Thoracic aorta (tissue), 2 donors: ENCODE measurements at regions not wholly inside any gene's neighbourhood (a gene's known extent, or its start where the extent isn't known, plus 50 kb on each side); places are given as distances from the start of the nearest gene placed in this dataset.

Experiments
- ATAC-seq: fragments of 150-250 bp; one replicate; pipeline ENCODE4 v1.8.0; 2017; ENCODE audit warnings: low read depth; ENCODE audit not compliant: insufficient number of reproducible peaks, low FRiP score
- DNase-seq: peaks from one replicate; pipeline ENCODE4 v3.0.0-alpha.2; 2020; ENCODE audit warnings: low spot score
- H3K27ac ChIP-seq, 2 donors: fragments of 200-600 bp; sonication (generic); 1 replicate in 1 of 2; 2 replicates in 1 of 2; pipeline ENCODE4 v1.5.1; 2016; ENCODE audit warnings: mild to moderate bottlenecking in 2 of 2, moderate library complexity in 2 of 2
- H3K27me3 ChIP-seq: fragments of 200-600 bp; sonication (generic); replicated peaks from 2 replicates; pipeline ENCODE4 v1.6.0; 2016; ENCODE audit warnings: mild to moderate bottlenecking; ENCODE audit not compliant: insufficient read depth
- H3K36me3 ChIP-seq: fragments of 200-600 bp; sonication (generic); one replicate; pipeline ENCODE4 v1.5.1; 2016
- H3K4me1 ChIP-seq, 2 donors: fragments of 200-600 bp; sonication (generic); 1 replicate in 1 of 2; 2 replicates in 1 of 2; pipeline versions ENCODE4 v1.5.1 to v1.6.0; 2016; ENCODE audit warnings: low read depth in 2 of 2, mild to moderate bottlenecking in 1 of 2; ENCODE audit not compliant: control insufficient read depth in 1 of 2
- H3K4me3 ChIP-seq: fragments of 200-600 bp; sonication (generic); 2 replicates; pipeline ENCODE4 v1.5.1; 2016; ENCODE audit warnings: mild to moderate bottlenecking
- H3K9me3 ChIP-seq: fragments of 200-600 bp; sonication (generic); 2 replicates; pipeline ENCODE4 v1.5.1; 2016
- TF ChIP-seq, protein P1 (sequence below): fragments of 200-600 bp; sonication (generic); IDR thresholded peaks from one replicate; pipeline ENCODE4 v1.5.1; 2019; ENCODE audit warnings: antibody characterized with exemption

DNA sequence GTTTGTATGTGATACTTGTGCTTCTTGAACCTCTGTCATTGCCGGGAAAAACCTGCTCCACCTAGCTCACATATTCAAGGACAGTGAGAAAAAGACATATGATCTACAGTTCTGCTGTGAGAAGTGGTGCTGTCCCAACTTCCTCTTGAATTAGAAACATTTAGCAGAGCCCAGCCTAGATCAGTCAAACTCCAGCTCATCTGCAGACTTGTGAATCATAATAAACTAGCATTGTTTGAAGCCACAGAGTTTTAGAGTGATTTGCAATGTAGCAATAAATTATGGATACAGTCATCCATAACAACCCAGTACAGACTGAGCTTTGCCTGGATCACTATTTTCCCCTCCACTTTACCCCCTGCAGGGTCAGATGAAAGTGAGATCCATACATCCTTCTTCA lies 497.8 kb downstream of the PLA2G4A start:
- H3K9me3 ChIP-seq = no peaks in the 10 kb centered on the region
- no peak for ATAC-seq
- H3K27me3 ChIP-seq = no peaks in the 10 kb centered on the region
- TF ChIP-seq, protein P1, sequence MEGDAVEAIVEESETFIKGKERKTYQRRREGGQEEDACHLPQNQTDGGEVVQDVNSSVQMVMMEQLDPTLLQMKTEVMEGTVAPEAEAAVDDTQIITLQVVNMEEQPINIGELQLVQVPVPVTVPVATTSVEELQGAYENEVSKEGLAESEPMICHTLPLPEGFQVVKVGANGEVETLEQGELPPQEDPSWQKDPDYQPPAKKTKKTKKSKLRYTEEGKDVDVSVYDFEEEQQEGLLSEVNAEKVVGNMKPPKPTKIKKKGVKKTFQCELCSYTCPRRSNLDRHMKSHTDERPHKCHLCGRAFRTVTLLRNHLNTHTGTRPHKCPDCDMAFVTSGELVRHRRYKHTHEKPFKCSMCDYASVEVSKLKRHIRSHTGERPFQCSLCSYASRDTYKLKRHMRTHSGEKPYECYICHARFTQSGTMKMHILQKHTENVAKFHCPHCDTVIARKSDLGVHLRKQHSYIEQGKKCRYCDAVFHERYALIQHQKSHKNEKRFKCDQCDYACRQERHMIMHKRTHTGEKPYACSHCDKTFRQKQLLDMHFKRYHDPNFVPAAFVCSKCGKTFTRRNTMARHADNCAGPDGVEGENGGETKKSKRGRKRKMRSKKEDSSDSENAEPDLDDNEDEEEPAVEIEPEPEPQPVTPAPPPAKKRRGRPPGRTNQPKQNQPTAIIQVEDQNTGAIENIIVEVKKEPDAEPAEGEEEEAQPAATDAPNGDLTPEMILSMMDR = no peak
- H3K4me1 ChIP-seq = no peaks in the 10 kb centered on the region
- DNase-seq = no peak
- H3K27ac ChIP-seq = no peak overlapping the region
- no peaks in the 10 kb centered on the region for H3K36me3 ChIP-seq
- H3K4me3 ChIP-seq = no peak overlapping the region

DNA sequence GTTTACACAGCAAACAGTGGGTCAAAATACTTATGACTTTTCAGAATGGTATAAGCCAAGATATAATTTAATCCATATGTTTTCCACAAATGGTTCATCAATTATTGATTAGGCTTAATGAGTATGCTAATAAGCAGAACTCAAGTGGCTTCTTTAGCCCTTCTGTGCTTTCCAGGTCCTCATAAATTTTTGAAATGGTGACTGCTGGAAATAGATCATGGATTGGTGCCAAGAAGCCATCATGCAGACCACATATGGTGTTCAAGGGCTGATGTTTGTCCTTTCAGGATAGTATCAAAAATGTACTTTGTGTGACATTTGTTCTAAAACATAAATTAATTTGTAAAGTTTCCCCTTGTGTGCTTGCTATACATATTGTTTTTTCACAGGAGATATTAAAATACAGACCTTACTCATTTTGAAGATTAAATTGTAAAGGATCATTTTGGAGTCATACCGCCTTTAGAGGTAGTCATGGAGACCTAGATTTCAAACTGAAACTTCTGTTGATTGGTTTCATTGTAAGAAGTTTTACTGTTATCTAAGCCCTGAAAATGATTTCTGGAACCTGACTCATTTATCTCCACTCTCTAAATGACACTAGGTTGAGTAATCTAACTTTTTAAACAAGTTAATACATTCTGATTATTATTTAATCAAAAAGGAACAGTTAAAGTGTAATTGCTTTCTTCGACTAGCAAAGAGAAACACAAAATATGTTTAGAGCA lies 507.9 kb downstream of the PLA2G4A start:
- no peaks in the 10 kb centered on the region for H3K4me1 ChIP-seq
- ATAC-seq (no peak), DNase-seq (no peak)
- no peaks in the 10 kb centered on the region for H3K9me3 ChIP-seq
- no peak overlapping the region for H3K27ac ChIP-seq
- no peaks in the 10 kb centered on the region for H3K36me3 ChIP-seq
- TF ChIP-seq, protein P1 = no peak
- H3K4me3 ChIP-seq = no peak overlapping the region
- no peaks in the 10 kb centered on the region for H3K27me3 ChIP-seq

DNA sequence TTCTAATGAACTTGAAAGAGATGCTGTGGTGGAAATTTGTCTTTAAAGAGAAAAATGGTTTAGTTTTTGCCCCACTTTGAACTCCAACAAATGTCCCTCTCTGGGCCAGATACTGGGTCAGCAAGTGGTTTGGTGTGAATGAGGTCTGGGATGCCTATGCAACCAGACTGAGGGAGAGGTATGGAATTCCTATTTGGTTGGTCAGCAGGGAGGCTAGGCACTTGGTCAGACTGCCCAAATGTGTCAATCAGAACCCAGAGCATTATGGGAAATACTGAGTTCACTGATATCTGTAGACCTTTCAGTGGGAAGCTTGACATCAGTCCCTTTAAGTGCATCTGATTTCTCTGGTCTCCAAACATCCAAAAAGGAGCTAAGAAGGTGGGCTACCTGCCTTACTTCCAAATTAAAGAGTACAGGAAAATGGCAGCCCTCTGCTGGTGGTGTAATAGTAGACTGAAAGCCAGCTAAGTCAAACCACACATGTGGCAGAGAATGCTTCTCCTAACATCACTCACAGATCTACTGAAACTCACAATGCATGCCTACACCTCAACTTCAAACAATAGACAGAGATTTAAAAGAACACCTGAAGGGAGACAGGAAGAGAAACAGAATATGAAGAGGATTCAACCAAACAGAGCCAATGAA lies 510.1 kb downstream of the PLA2G4A start:
- no peak for ATAC-seq
- Histone ChIP-seq H3K36me3 (no peaks in the 10 kb centered on the region), H3K27ac (no peak overlapping the region)

GRCh38 chr1:187342495-187342894 lies 513.7 kb downstream of the PLA2G4A start:
- no peaks in the 10 kb centered on the region for H3K27me3 ChIP-seq
- TF ChIP-seq, protein P1 = no peak
- no peaks in the 10 kb centered on the region for H3K4me1 ChIP-seq
- no peak overlapping the region for H3K4me3 ChIP-seq
- no peak overlapping the region for H3K27ac ChIP-seq
- no peak for ATAC-seq
- no peaks in the 10 kb centered on the region for H3K36me3 ChIP-seq
- DNase-seq = no peak
- H3K9me3 ChIP-seq = no peaks in the 10 kb centered on the region

More for the DNA sequence above, 510.1 kb downstream of the PLA2G4A start:
- Histone ChIP-seq H3K4me1 (no peaks in the 10 kb centered on the region), H3K4me3 (no peak overlapping the region), H3K9me3 (no peaks in the 10 kb centered on the region), H3K27me3 (no peaks in the 10 kb centered on the region)
- TF ChIP-seq, protein P1 = no peak
- no peak for DNase-seq

- H3K9me3 ChIP-seq = no peaks in the 10 kb centered on the region
- TF ChIP-seq, protein P1 = no peak
- no peak overlapping the region for H3K4me3 ChIP-seq
- no peak overlapping the region for H3K27ac ChIP-seq
- DNase-seq = no peak
- no peaks in the 10 kb centered on the region for H3K27me3 ChIP-seq
- H3K4me1 ChIP-seq = no peaks in the 10 kb centered on the region
- H3K36me3 ChIP-seq = no peaks in the 10 kb centered on the region
- ATAC-seq = no peak
Observed at GRCh38 chr1:187374082-187374481, 545.3 kb downstream of the PLA2G4A start.
